Mucosa of descending colon (tissue), 3 donors: ENCODE measurements at regions not wholly inside any gene's neighbourhood (a gene's known extent, or its start where the extent isn't known, plus 50 kb on each side); places are given as distances from the start of the nearest gene placed in this dataset.

Experiments used
- ATAC-seq: fragments of 200-7000 bp; cut with Tn5 transposase; one replicate; pipeline ENCODE4 v1.9.1; 2020; ENCODE audit warnings: mild to moderate bottlenecking, moderate library complexity
- DNase-seq, 3 donors: peaks; one replicate each; pipeline ENCODE4 v3.0.0-alpha.2; 2020
- H3K36me3 ChIP-seq: fragments of 200-600 bp; one replicate; pipeline ENCODE4 v1.8.0; 2021; ENCODE audit warnings: low read depth, mild to moderate bottlenecking
- H3K4me1 ChIP-seq: fragments of 200-600 bp; one replicate; pipeline ENCODE4 v1.8.0; 2021; ENCODE audit warnings: low read depth, mild to moderate bottlenecking
- H3K4me3 ChIP-seq: fragments of 200-600 bp; one replicate; pipeline ENCODE4 v1.8.0; 2021; ENCODE audit warnings: mild to moderate bottlenecking
- H3K9me3 ChIP-seq: fragments of 200-600 bp; one replicate; pipeline ENCODE4 v1.8.0; 2021; ENCODE audit warnings: mild to moderate bottlenecking
- intact Hi-C, 2 donors: fragments of 100-400 bp; cut with DNase I in 1 of 2; cut with micrococcal nuclease in 1 of 2; formaldehyde crosslinking; loops; one replicate each; pipeline versions ENCODE4 v1.11.0 to v1.11.1; 2022; cut with DNase I, micrococcal nuclease
- TF ChIP-seq, protein P1 (sequence below): fragments of 200-600 bp; IDR thresholded peaks from one replicate; pipeline ENCODE4 v1.8.0; 2022; ENCODE audit warnings: antibody characterized with exemption, mild to moderate bottlenecking
- donor health status: DM: no; HTN: no; CAD: no; lungs with moderate emphysema.
- donor health status: DM: no; HTN: no; CAD: no.
- donor health status: DM: no; HTN: yes; CAD: no.

DNA sequence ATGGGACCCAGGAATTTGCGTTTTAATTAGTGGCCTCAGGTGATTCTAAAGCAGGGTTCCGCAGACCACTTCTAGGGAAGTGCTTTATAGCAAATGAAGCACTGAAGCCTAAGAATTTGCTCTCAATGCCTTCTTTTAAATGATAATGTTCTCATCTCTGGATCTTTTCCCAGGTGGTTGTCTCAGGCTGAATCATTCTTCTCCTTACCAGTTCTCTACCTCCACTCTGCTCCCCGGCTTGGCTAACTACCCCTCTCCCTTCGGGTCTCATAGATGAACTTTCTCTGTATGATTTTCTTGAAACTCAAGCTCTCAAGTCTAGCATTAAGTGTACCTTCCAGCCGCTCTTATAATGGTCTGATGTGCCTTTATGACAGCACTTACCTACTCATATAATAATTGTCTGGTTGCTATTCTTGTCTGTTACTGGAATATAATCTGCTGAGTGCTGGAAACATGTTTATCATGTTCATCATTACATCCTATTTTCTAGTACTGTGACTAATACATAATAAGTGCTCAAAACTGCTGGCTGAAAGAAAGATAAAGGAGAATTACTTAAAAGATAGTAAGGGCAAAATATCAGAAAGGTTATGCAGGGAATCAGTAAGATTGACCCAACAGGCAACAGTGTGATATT lies 195.9 kb upstream of the SESN3 start:
- H3K4me1 ChIP-seq: no peaks in the 10 kb centered on the region
- DNase-seq: no peak
- intact Hi-C loops: no loop called here
- TF ChIP-seq, protein P1, sequence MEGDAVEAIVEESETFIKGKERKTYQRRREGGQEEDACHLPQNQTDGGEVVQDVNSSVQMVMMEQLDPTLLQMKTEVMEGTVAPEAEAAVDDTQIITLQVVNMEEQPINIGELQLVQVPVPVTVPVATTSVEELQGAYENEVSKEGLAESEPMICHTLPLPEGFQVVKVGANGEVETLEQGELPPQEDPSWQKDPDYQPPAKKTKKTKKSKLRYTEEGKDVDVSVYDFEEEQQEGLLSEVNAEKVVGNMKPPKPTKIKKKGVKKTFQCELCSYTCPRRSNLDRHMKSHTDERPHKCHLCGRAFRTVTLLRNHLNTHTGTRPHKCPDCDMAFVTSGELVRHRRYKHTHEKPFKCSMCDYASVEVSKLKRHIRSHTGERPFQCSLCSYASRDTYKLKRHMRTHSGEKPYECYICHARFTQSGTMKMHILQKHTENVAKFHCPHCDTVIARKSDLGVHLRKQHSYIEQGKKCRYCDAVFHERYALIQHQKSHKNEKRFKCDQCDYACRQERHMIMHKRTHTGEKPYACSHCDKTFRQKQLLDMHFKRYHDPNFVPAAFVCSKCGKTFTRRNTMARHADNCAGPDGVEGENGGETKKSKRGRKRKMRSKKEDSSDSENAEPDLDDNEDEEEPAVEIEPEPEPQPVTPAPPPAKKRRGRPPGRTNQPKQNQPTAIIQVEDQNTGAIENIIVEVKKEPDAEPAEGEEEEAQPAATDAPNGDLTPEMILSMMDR: no peak
- no peak overlapping the region for H3K4me3 ChIP-seq
- no peaks in the 10 kb centered on the region for H3K36me3 ChIP-seq
- no peak for ATAC-seq
- H3K9me3 ChIP-seq: no peaks in the 10 kb centered on the region

GRCh38 chr11:95419915-95420314 lies 188.9 kb upstream of the SESN3 start:
- no peaks in the 10 kb centered on the region for H3K4me1 ChIP-seq
- DNase-seq: no peak
- TF ChIP-seq, protein P1: no peak
- H3K4me3 ChIP-seq: no peak overlapping the region
- H3K9me3 ChIP-seq: no peaks in the 10 kb centered on the region
- no peak for ATAC-seq
- no peaks in the 10 kb centered on the region for H3K36me3 ChIP-seq
- intact Hi-C loops: no loop called here

DNA sequence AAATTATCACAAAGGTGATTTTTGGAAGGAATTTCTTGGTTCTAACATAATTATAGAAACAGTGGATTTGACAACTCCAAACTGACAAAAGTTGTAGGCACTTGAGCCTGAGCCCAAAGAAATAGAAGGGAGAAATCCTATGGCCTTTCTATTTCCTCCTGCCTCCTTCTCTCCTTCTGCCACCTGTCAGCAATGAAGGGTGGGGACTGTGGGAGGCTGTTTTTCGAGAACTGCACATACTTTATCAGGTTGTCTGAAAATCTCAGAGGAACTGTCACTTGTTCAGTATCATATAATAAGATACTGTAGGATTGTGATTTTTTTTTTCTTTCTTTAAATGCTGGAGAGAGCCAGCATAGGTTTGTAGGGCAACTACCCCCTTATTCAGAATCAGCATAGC lies 187.9 kb upstream of the SESN3 start:
- TF ChIP-seq, protein P1: no peak
- H3K4me3 ChIP-seq: no peak overlapping the region
- no peaks in the 10 kb centered on the region for H3K36me3 ChIP-seq
- no peaks in the 10 kb centered on the region for H3K9me3 ChIP-seq
- intact Hi-C loops: no loop called here
- no peak for ATAC-seq
- no peak for DNase-seq
- H3K4me1 ChIP-seq: no peaks in the 10 kb centered on the region

DNA sequence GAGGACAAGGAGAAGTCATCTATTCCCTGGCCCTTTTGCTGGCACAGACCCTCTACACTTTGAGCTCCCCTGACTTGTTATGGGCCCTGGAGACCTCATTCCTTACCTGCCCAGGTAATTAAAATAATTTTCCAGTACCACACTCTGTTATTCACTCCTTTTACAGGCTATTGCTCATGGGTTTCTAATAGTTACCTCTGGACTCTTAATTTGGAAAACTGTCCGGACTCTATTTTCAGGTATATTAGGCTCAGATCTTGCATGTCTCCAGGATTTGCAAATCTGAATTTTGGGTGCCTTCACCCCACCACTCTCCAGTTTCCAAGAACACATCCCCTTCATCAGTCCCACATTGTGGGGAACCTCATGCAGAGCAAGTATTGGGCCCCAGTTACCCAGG lies 186.8 kb upstream of the SESN3 start:
- intact Hi-C loops: no loop called here
- no peak for ATAC-seq
- Histone ChIP-seq H3K9me3 (no peaks in the 10 kb centered on the region), H3K4me1 (no peaks in the 10 kb centered on the region), H3K4me3 (no peak overlapping the region), H3K36me3 (no peaks in the 10 kb centered on the region)
- TF ChIP-seq, protein P1: no peak
- DNase-seq: no peak

DNA sequence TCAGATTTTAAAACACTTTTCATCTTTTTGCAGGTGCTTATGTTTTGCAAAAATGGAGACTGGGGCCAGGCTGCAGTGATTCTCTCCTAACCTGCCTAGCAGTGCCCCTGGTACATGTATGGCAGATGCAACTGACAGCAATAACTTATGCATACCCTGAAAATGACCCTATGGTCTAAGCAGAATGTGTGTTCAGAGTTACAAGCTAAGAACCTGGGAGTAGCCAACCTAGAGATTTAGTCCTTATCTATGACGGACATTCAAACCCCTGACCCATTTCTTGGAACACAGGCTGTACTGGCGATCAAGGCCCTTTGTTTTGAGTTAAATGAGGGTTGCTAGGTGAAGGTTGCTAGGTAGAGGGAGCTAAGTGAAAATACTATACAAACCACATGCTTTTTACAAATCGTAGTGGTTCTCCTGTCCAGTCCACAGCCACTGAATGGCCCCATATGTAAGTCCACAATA lies 184.9 kb upstream of the SESN3 start:
- ATAC-seq (no peak), DNase-seq (no peak)
- Histone ChIP-seq H3K36me3 (no peaks in the 10 kb centered on the region), H3K9me3 (no peaks in the 10 kb centered on the region), H3K4me1 (no peaks in the 10 kb centered on the region), H3K4me3 (no peak overlapping the region)
- TF ChIP-seq, protein P1: no peak
- intact Hi-C loops: no loop called here

- TF ChIP-seq, protein P1: no peak
- ATAC-seq: no peak
- no peaks in the 10 kb centered on the region for H3K36me3 ChIP-seq
- no peaks in the 10 kb centered on the region for H3K9me3 ChIP-seq
- no peak for DNase-seq
- intact Hi-C loops: no loop called here
- no peak overlapping the region for H3K4me3 ChIP-seq
- no peaks in the 10 kb centered on the region for H3K4me1 ChIP-seq
Measured at GRCh38 chr11:95414217-95414616, 183.2 kb upstream of the SESN3 start.
